ENCODE measurements at regions not wholly inside any gene's neighbourhood (a gene's known extent, or its start where the extent isn't known, plus 50 kb on each side); places are given as distances from the start of the nearest gene placed in this dataset.

- in situ Hi-C loops (cut with HindIII; ENCODE audit: low sequenced_read_pairs): no loop called here
- H3K4me3 ChIP-seq (ENCODE audit: low read depth, low read length): no peak overlapping the region
- TF ChIP-seq CTCF (IDR thresholded peaks at IDR 0.05; ENCODE audit: low read depth, low read length): no peak
- DNase-seq (ENCODE audit: low read depth, low spot score): no peak
Observed at GRCh38 chr11:92449780-92450179, 225.2 kb downstream of the FAT3 start.

DNA sequence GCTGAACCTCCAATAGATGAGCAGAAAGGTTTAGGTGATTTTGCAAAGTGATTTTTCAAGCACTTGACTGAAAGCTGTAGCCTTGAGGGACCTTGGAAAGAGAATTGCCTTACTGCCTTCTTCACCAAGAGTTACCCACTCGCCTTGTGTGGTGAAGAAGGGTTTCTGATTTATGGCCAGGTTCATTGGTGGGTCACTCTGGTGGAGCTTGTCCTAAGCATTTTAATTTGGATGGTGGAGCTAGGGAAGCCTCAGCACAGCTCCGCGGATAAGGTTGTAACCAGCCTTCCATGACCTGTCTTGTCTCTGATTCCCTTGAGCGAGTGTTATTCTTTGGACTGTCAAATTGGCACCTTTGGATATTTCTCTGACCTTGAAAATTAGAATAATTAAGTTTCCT is 226.4 kb downstream of the FAT3 start:
- in situ Hi-C loops (cut with HindIII; ENCODE audit: low sequenced_read_pairs): no loop called here
- no peak for TF ChIP-seq CTCF (IDR thresholded peaks at IDR 0.05; ENCODE audit: low read depth, low read length)
- no peak for DNase-seq (ENCODE audit: low read depth, low spot score)
- H3K4me3 ChIP-seq (ENCODE audit: low read depth, low read length): no peak overlapping the region

DNA sequence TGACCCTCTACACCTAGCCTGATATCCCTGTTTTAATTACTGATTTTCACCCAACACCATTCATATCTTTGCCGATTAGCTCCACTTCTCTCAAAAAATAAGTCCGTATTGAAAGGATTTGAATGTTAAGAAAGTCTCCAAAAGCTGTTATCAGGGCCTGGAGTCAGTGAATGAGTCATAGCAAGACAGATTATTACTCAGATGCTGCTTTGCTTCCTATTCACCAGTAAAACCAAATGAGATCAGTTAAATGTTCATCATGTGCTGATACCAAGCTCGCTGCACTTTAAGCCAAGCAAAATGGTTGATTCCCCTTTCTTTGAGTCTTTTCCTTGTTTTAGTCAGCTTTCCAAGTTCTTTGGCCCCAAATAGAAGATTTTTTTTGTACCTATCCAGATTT is 228.4 kb downstream of the FAT3 start:
- in situ Hi-C loops (cut with HindIII; ENCODE audit: low sequenced_read_pairs): no loop called here
- H3K4me3 ChIP-seq (ENCODE audit: low read depth, low read length): no peak overlapping the region
- DNase-seq (ENCODE audit: low read depth, low spot score): peak; percentile 78
- no peak for TF ChIP-seq CTCF (IDR thresholded peaks at IDR 0.05; ENCODE audit: low read depth, low read length)

DNA sequence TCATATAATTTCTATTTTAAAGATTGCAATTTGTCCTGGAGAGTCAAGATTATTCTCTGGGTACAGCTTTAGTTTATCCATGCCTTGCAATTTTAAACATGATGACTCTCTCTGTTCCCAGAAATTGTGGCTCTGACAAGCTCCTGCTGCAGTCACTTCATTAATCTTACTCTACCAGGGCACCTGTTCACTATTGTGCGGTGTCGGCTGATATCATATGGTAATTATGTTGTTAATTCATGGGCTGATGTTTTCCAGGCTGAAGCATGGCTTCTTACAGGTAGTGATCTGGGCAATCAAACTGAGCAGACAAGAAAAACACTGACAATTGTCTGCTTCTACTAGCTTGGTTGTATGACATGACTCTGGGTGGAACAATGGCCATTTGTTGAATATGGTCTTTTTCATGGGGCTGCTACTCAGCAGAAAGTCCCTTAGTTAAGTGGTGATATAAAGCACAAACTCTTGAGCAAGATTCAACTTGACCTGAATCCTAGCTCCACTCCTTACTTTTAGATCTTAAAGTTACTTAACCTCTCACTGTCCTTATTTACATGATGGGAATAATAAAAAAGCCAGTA is 230.7 kb downstream of the FAT3 start:
- H3K4me3 ChIP-seq (ENCODE audit: low read depth, low read length): no peak overlapping the region
- in situ Hi-C loops (cut with HindIII; ENCODE audit: low sequenced_read_pairs): no loop called here
- no peak for TF ChIP-seq CTCF (IDR thresholded peaks at IDR 0.05; ENCODE audit: low read depth, low read length)
- DNase-seq (ENCODE audit: low read depth, low spot score): no peak

DNA sequence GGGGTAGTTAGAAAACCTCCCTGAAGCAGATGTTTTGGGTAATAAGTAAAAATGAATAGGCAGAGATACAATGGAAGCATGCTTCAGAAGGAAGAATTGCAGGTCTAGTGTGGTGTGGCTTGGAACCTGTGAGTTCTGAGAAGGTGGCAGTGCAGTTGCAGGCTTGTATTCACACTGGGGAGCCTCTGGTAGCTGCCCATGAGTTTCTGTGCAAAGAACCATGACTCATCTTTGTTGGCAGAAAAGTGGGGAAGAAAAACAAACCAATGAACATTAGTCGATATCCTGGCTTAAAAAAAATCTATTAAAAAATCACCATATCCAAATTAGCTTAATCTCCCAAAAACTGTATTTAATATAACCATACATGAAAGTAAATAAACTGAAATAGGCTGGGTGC is 232.6 kb downstream of the FAT3 start:
- in situ Hi-C loops (cut with HindIII; ENCODE audit: low sequenced_read_pairs): no loop called here
- TF ChIP-seq CTCF (IDR thresholded peaks at IDR 0.05; ENCODE audit: low read depth, low read length): no peak

DNA sequence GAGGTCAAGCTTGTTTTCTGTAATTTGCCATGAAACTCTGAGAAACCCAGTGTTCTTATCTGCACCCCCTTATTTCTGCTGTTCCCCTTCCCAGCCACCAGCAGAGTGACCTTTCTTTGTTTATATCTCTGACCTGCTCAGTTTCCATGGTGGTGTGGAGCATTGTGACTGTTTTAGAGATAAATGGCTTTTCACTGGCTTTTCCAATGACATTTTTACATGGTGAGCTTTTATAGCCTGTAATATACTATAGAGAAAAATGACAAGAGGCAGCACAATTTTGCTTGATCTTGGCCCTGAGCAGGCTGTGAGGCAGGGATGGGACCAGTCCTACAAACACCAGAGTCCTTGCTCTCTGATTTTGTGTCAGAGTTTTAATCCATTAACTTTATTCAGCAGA is 233.9 kb downstream of the FAT3 start:
- no peak for TF ChIP-seq CTCF (IDR thresholded peaks at IDR 0.05; ENCODE audit: low read depth, low read length)
- DNase-seq (ENCODE audit: low read depth, low spot score): no peak
- H3K4me3 ChIP-seq (ENCODE audit: low read depth, low read length): no peak overlapping the region
- in situ Hi-C loops (cut with HindIII; ENCODE audit: low sequenced_read_pairs): no loop called here

More for the DNA sequence above, 232.6 kb downstream of the FAT3 start:
- H3K4me3 ChIP-seq (ENCODE audit: low read depth, low read length): no peak overlapping the region
- peak; percentile 70 for DNase-seq (ENCODE audit: low read depth, low spot score)

DNA sequence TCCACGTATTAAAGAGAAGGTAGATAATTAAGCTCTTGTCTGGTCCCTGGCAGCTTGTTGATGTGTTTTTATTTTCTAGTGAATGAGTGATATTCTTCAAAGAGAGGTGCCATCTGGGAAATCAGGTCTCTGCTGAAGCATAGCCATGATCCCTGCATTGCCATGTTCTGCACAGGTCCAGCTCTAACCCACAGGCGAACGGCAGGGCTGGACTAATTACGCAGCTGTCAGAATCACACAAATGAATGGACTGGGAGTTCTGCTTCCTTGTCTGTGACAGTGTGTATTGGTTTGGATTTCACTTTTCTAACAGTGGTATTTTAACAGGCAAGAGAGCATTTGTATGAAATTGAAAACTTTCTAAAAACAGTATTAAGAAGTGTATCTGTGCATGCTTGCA is 235.6 kb downstream of the FAT3 start:
- TF ChIP-seq CTCF (IDR thresholded peaks at IDR 0.05; ENCODE audit: low read depth, low read length): no peak
- in situ Hi-C loops (cut with HindIII; ENCODE audit: low sequenced_read_pairs): no loop called here
- no peak for DNase-seq (ENCODE audit: low read depth, low spot score)
- H3K4me3 ChIP-seq (ENCODE audit: low read depth, low read length): no peak overlapping the region

Data from astrocyte of the spinal cord (primary cell).